ENCODE measurements at regions not wholly inside any gene's neighbourhood (a gene's known extent, or its start where the extent isn't known, plus 50 kb on each side); places are given as distances from the start of the nearest gene placed in this dataset.
"Not testable (repeated sequence)": the region's sequence is repeated elsewhere in the genome, so short reads cannot be mapped to it uniquely, and the experiment has no call there.

DNA sequence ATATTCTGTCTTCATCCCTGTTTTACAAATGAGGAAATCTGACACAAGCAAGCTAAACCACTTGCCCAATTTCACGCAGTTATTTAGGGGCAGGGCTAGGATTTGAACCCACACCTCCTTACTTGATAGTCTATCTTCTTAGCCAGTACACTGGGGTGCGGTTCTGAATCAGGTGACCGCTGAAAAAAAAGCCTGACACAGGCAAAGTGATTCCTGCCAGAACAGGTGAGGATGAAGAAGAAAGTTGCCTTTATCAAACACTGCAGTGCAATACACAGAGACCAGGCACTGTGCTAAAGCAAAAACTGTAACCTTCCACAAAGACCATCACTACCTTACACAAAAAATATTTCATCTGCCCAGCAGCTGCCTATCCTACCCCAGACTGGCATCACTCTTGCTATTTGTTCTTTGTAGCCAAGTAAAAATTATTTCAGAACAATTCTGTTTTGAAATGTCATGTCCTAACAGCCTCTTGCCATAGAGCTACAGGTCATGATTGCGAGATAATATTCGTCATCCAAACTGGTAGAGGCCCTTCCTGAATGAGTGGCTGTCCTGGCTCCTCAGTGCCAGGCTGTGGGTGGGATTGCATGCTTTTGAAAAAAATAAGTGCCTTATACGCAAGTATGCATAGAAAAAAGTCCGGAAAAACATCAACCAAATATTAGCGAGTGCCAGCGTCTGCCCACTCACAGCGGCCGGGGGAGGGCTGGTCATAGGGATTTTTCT is 142.3 kb upstream of the TPM1 start:
- no peak for DNase-seq

DNA sequence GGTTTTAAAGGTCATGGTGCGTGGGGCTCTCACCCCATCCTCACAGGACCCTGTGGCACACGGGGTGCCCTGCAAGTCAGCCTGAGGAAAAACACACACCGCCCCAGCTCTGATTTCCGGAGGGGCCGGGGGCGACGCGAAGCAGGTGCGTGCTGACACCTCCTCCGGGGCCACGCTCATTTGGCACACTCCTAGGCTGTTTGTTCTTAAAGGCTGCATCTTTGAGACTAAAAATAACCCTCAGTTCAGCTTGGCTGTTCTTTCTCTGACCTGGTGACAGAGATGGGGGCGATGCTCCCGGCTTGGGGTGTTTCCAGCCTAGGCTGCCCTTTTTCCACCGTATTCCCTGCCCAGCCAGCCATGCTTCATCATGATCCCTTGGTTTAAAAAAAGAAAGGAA is 141.5 kb upstream of the TPM1 start:
- DNase-seq: no peak

DNA sequence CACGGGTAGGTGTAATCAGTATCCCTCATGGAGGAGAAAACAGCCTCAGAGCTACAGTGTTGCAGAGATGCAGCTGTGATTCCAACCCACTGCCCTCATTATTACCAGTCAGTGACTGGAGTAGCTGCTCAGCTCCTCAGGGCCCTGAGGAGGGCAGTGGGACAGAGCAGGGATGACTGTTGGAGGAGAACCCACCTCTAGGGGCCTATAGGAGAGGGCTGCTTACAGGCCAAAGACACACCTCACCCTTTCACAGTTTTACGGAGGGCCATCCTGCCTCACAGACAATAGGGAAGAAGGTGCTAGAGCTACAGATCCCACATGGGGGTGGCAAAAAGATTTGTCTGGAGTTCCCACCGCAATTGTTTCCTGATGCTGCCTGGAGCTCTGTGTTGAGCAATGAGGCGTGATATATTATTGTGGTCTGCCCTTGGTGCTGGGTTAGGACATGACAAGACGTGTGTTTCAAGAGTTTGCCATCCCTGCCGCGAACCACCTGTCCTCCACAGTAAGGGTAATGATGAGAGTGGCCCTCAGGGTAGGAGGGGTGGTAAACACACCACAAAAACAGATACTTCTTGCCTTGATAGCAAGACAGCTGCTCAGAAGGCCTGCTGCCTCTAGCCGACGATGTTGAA is 140.5 kb upstream of the TPM1 start:
- DNase-seq: no peak

DNA sequence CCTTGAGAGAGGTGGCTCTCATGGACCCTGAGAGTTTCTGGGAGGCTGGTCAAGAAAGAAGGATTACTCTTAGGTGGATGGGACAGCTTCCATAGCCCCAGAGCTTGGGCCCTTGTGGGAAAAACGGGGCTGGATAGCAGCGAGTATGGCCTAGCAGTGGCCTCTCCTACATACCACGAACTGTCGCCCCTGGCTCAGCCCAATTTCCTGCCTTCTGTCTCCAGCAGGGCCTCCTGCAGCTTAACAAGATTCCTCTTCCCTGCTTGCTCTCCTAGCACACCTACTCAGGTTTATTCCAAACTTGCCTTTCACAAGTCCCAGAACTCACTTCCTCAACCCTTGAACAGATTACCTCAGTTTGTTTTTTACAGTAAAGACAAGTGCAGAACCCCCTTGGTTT is 139.7 kb upstream of the TPM1 start:
- DNase-seq: no peak

DNA sequence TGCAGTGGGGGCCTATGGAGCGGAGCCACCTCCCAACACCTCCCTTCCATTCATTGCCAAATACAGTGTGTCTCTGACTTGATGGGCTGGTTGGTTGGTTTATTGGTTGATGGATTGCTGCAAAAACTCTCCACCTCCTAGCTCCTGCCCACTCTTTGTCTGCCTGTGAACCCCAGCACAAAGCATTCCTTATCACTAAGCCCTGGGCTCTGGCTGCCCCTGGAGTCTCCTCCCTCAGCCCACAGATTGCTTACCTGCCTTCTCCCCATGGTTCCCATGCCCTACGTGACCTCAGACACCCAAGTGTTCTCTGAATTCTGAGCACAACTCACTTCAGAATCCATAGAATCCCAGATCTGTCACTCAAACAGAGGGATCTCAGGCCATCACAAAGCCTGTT is 139.1 kb upstream of the TPM1 start:
- DNase-seq: no peak

DNA sequence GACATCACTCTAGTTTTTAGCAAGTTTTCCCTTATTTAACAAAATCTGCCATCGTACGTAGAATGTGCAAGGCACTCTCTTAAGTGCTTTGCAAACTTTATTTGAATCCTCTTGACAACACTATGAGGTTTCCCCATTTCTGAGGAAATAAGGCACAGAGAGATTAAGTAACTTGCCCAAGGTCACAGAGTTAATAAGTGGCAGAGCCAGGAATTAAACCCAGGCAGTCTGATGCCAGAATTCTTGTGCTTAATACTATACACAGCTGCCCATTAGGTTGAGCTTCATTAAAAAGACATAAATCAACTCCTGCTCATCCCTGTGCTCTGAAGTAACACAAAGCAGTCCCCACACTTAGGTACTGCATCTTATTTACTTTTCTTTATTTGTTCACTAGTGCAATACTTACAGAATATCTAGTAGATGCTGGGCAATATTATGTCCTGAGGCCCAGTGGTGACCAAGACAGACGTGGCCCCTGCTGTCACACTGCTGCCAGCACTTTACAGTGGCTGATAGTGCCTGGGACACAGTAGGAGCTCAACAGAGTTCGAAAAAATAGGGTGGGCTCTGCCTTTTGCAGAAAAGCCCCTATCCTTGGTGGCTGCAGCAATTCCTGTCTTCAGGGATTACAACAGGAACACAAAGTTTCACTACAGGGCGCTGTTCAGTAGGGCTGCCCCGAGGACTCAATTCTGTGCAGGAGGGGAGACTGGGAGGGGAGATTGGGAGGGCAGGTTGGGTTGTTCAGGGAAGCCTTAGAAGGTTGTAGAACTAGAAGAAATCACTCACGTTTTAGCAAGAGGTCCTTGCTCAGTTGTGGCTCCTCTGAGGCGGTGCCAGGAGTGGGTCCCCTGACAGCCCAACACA is 138.3 kb upstream of the TPM1 start:
- DNase-seq: no peak

DNA sequence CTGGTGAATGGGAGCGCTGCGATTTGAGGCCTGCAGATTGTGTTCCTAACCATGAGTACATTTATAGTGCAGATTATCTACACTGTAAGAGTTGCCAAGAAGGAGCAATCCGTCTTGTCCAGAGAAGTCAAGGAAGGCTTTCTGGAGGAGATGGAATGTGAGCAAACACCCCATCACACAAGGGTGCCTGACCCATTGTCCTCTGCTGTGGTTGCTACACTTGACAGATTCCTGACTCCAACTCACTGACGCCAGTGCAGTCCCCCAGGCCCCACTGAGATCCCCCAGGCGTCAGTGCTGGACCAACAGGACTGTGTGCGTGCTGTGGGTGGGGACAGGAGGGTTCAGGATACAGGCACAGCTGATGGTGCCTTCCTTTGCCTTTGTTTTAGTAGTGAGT is 135.9 kb upstream of the TPM1 start:
- DNase-seq: no peak

DNA sequence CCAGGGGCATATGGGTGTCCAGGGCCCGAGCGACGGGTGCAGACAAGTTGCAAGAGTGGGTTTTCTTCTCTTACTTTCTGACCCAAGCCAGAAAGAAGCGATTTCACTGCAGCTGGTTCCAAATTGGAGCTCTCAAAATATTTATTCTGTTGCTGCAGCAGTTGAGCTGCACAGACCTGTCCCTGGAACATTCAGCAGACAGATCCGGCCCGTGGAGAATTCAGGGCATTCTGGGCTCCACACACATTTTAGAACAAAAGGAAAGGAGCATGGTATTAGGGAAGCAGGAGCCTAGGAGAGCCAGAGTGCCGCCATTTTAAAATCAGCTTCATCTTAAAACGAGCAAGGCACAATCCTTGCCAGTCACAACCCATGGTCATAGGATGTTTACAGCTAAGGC is 135.3 kb upstream of the TPM1 start:
- no peak for DNase-seq

DNA sequence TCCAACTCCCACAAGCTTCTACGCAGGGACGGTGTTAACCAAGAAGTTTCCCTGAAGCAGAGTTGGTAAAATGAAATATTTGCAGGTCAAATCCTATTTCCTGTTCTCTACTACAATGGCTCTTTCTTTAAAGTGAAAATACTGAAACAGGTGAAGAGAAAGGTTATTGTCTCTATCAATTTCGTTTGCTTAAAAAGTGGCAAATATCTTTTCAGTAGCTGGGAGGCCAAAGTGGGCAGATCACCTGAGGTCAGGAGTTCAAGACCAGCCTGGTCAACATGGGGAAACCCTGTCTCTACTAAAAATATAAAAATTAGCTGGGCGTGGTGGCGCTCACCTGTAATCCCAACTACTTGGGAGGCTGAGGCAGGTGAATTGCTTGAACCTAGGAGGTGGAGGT is 134.2 kb upstream of the TPM1 start:
- DNase-seq: not testable (repeated sequence)

DNA sequence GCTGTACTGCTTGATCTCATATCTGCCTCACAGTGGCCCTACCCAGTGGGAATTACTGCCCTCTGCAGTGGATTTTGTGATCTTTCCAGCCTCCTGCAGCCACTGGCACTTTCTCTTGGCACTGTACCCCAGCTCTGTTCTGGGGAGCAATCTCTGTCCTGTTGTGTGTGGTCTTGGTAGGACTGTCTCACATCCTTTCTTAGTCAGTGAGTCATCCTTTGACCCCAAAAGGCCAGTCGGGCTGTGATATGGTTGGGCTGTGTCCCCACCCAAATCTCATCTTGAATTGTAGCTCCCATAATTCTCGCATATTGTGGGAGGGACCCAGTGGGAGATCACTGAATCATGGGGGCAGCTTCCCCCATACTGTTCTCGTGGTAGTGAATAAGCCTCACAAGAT is 133.3 kb upstream of the TPM1 start:
- no peak for DNase-seq

DNA sequence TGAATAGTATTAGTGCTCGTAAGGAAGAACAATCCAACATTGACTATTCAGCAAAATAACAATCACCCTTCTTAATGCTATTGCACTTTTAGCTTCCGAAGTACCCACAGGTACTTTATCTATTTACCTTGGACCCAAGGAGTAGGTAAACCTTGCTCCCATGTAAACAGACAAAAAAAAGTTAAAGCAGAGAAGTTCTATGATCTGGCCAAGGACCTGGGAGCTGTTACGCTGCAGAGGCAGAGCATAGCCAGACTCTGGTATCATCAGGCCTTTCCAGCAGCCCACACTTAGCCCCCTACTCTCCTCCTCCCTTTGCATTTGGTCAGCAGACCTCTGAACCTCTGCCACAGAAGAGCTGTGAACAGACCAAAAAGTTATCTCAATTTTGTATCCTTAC is 130.3 kb upstream of the TPM1 start:
- DNase-seq: no peak

DNA sequence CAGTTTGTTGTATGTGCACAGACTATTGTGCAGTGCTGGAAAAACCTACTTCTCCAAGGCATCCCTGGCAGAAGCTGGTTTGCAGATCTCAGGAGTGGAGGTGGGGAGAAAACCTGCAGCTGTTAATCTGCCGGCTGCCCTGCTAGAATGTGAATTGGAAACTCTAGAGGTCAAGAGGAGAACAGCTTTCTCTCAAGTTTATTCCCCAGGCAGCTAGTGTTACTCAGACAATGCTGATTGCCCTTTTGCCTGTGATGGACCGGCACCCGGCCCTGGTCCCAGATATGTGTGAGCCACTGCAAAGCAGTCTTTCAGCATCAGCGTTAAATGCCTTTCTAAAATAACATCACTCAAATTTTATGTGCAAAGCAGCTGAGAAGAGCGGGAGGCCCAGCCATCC is 129.7 kb upstream of the TPM1 start:
- no peak for DNase-seq

DNA sequence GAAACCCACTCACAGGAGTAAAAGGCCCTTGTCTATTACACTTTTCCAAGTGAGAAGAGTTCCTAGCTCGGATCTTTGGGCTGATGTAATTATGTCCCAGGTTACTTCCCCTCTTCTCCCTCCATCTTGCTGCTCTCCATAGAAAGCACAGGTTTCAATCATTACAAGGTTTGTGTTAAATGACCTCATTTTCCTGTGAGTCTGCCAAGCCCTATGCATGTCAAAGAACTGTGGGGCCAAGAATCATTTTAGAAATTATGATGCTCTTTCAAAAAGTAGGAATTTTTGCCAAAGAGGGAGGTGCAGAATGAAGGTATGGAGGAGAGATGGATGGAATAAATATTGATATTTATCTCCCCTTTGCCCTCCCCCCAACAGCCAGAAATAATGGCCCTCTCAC is 129.3 kb upstream of the TPM1 start:
- DNase-seq: no peak

DNA sequence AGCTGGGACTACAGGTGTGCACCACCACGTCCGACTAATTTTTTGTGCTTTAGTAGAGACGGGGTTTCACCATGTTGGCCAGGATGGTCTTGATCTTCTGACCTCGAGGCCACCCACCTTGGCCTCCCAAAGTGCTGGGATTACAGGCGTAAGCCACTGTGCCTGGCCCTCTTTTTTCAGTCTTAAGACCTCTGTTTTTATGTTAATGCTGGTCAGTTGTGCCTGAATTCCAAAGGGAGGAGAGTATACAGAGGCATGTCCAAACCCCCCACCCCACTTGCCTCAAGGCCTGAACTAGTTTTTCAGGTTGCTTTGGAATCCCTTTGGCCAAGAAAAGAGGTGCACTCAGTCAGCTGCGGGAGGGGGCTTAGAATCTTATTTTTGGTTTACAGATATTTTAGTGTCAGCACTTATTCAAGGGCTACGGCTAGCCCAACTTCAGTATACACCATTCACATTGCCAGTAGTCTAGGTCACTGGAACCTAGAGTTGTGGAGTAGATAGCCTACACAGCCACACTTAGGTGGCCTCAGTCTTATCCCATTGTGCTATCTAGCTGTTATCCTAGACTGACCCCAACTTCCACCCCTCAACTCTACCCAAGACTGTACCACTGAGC is 128.0 kb upstream of the TPM1 start:
- no peak for DNase-seq

DNA sequence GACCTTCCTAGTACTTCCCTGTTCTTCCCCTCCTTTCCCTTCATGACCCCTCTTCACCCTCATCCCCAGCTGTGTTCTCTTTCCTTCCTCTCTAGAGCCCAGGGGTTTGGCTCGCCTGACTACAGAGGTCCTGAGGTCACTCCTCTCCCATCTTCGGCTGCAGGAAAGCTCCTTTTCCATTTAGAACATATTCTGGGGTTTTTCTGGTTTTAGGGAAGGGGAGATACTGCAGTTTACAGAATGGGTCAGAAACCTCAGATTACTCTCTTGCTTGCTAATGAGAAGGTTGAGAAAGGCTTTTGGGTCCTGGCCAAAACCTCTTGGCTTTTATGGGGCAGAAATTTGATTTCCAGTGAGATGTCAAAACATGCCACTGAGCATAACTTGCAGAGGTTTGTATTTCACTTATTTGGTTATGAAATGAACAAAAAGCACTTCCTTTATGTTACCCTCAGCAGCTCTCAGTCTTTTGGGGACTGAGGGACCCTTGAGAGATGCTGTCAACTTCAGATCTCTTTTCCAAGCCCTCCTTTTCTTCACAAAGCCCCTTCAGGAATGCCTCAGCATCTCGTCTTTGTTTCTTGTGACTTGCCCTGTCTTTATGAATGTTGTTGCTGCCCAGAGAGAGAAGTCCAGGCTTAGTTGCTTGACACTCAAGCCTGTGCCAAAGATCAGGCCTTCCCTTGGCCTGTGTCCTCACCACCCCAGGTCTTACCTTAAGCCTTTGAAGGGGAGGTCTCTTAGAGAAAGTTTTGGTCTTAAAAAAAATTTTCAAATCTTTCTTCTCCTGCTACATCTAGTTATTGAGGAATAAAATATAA is 121.7 kb upstream of the TPM1 start:
- DNase-seq: no peak

DNA sequence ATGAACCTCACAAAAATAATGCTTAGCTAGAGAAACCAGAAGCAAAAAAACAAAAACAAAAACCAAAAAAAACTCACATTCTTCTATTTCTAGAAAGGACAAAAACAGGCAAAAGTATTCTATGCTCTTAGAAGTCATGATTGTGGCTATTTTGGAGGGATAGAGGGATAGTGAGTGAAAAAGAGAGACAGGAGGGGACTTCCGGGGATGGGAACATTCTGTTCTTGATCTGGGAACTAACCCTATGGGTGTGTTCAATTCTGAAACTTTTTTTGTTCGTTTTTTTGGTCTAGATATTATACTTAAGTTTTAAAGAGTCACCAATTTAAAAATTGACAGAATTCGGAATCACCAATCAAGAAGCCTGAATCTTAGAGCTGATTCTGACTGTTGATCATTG is 120.0 kb upstream of the TPM1 start:
- no peak for DNase-seq

DNA sequence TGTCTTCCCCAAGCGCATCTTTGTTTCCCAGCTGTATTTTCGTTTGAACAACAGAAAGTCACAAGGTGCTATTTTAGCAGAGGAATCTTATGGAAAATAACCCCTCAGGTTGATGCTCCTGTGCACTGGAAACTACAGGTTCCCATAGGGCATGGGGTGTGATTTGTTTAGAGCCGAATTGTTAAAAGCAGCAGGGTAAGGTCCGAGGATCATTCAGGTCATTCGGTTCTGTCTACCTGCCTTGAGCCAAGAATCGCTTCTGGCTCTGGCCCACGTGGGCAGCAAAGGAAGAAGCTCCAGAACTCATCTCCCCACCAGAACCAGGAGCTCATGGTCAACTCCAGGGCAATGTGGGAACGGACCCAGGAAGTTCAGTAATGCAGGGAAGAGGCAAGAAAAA is 116.7 kb upstream of the TPM1 start:
- no peak for DNase-seq

DNA sequence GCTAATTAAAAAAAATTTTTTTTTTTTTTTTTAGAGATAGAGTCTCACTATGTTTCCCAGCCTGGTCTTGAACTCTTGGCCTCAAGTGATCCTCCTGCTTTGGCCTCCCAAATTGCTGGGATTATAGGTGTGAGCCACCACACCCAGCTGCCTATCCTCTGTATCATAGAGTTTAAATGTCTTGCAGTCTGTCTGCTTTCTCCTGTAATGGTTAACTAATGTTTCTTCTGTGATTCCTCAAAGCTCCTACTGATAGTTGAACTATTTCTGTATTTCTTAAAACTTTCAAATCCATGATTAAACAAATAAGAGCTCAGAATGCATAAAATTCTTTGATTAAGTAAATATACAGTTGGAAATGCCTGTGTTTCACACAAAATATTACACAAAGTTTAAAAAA is 115.4 kb upstream of the TPM1 start:
- DNase-seq: no peak

DNA sequence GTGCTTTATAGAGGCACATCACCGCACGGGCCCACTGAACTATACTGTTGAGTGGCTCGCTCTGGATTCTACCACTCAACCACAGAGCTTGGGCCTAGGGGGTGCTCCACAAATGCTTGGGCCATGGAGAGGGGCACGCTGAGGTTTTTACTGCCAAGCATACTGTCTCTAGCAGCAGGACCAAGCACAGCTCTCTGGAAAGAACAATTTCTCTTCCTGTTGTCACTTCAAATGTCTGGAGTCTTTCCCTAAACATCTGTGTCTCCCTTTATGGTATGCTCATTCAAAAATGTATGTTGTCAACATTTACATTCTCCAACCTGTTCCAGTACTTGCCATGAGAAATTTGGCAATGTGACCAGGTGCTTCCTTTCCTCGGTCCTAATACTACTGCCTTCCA is 114.7 kb upstream of the TPM1 start:
- DNase-seq: no peak

DNA sequence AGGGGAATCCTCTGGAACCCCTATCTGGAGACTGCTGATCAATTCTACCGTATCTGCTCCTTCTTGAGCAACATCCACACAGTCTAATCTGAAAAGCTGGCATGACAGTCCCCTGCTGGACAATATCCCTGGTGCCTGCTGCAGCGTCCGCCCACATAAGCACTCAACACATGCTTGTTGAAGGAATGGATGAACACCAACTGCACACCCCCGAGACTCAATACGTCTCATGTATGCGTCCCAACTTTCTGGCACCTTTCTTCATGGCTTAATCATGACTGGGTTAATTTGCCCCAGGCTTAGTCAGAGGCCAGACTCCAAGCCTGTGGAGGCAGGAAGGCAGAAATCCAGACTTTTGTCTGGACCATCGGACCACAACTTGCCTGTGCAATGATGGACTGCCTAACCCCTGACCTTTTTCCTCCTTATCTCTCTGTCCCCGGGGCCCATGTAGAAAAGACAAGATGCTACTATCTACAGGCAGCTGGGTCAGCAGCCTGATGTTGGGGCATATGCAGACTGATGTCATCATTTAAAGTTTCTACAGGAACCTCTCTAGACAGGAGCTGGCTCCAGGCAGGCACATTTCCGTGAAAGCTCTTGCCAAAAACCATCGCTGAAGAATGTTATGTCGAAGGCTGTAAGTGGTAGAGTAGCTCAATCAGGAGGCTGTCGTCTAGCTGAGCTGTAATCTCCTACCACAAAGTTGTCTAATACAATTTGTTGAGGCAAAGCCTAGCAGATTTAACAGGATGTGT is 114.1 kb upstream of the TPM1 start:
- DNase-seq: no peak

DNA sequence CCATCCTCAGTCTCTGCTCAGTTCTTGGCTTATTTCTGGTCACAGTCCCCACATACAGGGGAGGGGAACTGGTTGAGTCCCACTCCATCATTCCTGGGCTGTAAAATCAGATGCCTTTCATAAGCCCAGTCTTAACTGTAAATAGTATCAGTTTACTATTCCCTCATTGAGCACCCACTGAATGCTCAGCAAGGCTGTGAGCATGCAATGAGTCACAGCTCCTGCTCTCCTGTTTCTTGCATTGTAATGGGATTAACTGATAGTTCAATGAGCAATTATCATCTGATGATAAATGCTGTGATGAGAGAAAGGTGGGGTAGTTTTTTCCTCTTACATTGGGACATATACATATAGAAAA is 113.6 kb upstream of the TPM1 start:
- DNase-seq: no peak

DNA sequence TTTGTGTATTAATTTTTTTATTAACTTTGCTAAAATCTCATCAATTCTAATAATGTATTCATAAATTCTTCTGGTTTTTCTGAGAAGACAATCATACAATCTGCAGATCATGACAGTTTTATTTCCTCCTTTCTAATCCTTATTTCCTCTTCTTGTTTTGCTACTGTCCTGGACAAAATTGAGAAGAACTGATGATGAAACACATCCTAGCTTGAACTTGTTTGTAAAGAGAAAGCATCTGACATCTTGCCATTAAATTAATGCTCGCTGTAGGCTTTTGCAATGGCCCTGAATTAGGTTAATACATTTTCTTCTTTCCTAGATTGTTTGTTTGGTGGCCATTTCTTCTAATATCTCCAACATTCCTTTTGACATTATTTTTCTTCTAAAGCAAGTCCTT is 110.9 kb upstream of the TPM1 start:
- no peak for DNase-seq

All from hindlimb muscle (tissue), 1 donor.